HG02678 (cell line): ENCODE measurements at regions not wholly inside any gene's neighbourhood (a gene's known extent, or its start where the extent isn't known, plus 50 kb on each side); places are given as distances from the start of the nearest gene placed in this dataset.

Experiments used
- ATAC-seq: cut with Tn5 transposase; IDR thresholded peaks from one replicate; pipeline ENCODE4 v1.9.1; 2021; ENCODE audit warnings: mild to moderate bottlenecking, moderate library complexity; ENCODE audit not compliant: unreplicated experiment

GRCh38 chr15:35320158-35320780 lies 225.7 kb downstream of the DPH6 start:
- no peak for ATAC-seq

- ATAC-seq, result no peak
These were observed 226.6 kb downstream of the DPH6 start for GRCh38 chr15:35319354-35319753.

DNA sequence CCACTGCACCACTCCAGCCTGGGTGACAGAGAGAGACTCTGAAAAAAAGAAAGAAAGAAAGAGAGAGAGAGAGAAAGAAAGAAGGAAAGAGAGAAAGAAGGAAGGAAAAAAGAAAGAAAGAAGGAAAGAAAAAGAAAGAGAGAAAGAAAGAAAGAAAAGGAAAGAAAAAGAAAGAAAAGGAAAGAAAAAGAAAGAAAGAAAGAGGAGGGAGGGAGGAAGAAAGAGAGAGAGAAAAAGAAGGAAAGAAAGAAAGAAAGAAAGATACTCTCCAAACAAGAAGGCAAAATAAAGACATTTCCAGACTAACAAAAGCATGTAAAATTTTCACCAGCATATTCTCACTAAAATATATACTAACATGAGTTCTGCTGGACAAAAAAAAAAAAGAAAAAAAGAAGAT lies 228.7 kb downstream of the DPH6 start:
- no peak for ATAC-seq

GRCh38 chr15:35312344-35312743 lies 227.2 kb upstream of the NANOGP8 start:
- no peak for ATAC-seq

- no peak for ATAC-seq
These were observed 226.5 kb upstream of the NANOGP8 start for GRCh38 chr15:35311615-35312014.

- no peak for ATAC-seq
These were observed 224.8 kb upstream of the NANOGP8 start for GRCh38 chr15:35309886-35310285.

GRCh38 chr15:35308802-35309201 lies 223.7 kb upstream of the NANOGP8 start:
- no peak for ATAC-seq

DNA sequence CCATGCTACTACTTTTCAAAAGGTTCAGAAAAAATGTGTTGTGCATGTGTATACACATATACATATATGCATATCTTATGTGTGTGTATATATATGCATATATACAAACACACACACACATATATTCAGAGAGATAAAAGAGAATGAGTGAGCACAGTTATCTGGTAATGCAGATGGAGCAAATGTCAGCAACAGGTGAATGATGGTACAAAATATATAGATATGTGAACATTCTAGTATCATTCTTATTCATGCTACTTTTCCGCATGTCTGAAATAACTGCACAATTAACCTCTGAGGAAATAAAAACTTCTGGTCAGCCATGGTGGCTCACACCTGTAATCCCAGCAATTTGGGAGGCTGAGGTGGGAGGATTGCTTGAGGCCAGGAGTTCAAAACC lies 222.6 kb upstream of the NANOGP8 start:
- ATAC-seq, result no peak

DNA sequence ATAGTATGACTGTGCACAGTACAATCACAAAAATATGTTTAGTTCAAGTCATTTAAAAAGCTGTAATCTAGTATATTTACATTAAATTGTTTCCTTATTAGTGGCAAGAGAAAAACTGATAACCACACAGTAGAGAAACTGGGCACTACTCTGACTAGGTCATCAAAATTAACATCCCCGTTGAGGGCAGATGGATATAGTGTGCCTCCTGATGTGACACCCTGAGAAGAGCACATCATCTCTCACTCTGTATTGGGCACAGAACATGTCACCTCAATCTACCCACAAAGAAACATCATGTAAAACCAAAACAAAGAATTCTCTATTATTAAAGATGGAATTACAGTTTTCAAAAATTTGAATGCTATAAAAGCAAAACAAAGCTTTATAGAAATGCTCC lies 221.9 kb upstream of the NANOGP8 start:
- ATAC-seq, result no peak

DNA sequence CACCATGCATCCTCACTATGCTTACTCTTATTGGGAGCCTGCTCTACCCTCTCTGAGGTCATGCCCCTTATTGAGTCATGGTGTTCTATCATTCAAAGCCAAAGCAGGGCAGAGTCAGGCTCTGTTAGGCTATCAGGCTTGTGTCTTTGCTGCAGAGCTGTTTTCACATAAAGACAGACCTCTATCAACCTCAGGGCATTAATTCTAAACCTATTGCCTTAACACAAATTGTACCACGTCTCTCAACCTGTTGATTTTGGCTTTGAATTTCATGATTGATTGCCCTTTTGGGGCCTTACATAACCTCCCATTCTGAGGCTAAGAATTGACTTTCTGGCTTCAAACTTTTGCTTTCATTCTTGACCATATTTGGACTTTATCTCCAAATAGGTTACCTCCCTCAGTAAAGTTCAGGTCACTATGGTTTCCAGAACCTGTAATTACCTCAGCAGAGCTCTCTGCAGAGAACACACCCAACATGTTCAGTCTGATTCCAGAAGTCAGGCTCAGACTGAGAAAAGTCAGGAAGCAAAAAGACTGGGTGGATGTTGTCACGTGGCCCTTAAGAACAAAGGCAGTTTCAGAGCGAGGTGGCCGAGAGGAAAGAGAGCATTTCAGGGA lies 221.4 kb upstream of the NANOGP8 start:
- no peak for ATAC-seq

GRCh38 chr15:35305946-35306345 lies 220.9 kb upstream of the NANOGP8 start:
- ATAC-seq, result no peak

DNA sequence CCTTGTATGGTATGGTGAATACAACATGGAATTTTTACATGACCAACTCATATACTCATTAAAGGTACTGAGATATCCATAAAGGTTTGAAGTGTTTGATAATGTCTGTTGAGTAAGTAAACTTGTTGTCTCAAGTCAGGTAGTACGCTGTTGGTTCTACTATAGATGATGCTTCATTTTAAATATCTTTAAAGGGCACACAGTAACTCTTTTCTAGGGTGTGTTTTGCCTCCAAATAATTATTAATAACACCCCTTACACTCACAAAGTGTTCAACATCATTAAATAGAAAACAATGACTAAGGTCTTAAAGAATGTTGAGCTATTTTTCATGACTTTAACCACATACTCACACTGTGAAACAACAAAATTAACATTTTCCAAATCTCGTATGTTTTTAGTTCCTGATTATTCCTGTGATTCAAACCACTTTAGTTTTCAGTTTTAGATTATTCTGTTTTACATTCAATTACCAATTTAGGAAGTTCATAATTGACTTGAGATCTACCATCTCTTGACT lies 220.0 kb upstream of the NANOGP8 start:
- ATAC-seq, result no peak

- no peak for ATAC-seq
These were observed 219.3 kb upstream of the NANOGP8 start for GRCh38 chr15:35304389-35304788.

- no peak for ATAC-seq
These were observed 217.2 kb upstream of the NANOGP8 start for GRCh38 chr15:35302334-35302733.

- no peak for ATAC-seq
These were observed 216.0 kb upstream of the NANOGP8 start for GRCh38 chr15:35301088-35301487.

- no peak for ATAC-seq
These were observed 214.1 kb upstream of the NANOGP8 start for GRCh38 chr15:35299059-35299735.

GRCh38 chr15:35298509-35298908 lies 213.4 kb upstream of the NANOGP8 start:
- no peak for ATAC-seq

DNA sequence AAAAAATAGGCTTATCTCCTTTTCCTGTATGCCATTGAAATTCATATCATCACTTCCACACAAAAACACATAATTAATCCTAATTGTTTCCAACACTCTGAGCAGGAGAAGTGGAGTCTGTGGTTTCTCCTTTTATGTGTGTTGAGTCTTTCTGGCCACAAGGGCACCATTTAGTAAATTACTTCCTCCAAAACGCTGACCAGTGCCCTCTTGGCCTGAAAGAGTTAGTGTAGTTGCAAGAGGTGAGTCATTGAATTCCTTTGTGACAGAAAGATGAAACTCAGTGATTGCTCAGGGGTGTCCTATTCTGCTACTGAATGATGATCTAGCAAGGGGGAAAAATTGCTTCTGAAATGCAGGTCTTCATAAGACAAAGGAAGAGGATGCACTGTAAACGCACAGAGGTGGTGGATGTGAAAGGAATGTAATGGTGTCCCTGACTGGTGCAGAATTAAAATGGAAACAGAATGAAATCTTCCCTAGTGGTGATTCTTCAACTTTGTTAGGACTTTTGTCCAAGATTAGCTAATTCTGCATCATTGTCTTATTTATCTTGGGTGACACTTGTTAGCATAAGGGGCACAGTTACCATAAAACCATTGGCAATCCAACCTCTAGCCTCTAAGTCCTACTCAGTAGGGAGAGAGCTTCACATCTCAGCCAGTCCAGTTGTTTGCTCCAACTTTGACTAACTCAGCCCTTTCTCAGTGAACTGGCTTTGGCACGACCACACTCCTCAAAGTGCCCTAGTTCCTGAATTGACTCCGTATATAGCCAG lies 208.4 kb upstream of the NANOGP8 start:
- no peak for ATAC-seq

DNA sequence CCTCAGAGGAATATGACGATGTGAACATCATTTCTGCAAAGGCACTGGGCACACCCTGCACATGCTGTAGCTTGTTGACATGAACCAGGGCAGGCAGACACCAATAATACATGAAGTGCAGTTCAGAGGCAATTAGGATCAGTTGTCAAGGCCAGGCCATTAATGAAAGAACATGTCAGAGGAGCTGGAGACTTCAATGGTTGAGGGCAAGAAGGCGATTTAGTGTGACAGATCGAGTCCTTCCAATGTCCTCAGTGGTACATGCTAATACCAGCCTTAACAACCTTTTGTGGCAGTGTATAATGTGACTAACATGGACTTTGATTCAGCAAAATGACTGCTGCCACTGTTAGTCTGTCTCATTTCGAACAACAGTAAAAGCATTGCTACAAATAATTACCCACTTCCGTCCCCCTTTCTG lies 205.2 kb upstream of the NANOGP8 start:
- no peak for ATAC-seq

DNA sequence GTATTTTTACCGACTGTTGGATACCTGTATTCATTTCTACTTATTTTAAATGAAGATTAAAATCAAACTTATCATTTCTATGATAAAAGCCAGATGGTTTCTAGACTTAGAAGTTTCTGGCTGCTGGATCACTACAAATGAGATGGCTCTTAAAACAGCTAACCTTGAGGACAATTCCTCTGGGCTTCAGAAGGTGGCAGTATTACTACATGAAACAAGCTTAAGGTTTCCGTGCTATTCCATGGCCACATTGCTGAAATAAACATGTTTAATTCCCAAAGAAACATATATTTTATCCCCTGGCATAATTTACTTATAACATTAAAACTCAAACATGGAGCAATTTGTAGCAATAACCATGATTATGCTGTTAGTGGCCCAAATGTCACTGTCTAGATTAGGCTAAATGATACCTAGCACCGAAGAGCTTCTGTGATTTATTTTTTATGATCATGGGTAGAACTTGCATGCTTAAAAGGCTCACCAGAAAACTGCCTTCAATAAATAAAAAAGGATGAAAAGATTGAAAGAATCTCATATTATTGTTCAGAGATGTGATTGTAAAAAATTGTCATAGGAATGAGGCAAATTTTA lies 204.0 kb upstream of the NANOGP8 start:
- ATAC-seq, result no peak

GRCh38 chr15:35288580-35288979 lies 203.5 kb upstream of the NANOGP8 start:
- ATAC-seq, result no peak
